ENCODE measurements at regions not wholly inside any gene's neighbourhood (a gene's known extent, or its start where the extent isn't known, plus 50 kb on each side); places are given as distances from the start of the nearest gene placed in this dataset.

DNA sequence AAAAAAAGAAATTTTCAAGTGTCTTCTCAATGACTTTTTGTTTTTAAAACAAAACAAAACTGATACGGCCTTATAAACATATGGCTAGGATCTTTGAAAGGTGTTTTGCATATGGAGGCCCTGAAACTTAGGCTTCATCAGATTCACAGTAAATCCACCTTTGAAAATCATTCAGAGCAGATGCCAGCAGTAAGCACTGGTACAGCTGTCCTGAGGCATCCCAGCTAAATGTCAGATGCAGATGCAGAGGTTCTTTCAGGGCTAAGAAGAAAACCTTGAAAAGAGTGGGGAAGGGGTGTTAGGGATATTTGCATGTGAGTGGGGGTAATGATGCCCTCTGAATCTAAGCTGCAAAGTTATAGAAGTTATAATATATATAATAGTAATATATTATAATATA is 56.2 kb upstream of the GNG12 start:
- no peak for DNase-seq
- intact Hi-C loops (cut with DNase I): no loop called here
- TF ChIP-seq, protein P1, sequence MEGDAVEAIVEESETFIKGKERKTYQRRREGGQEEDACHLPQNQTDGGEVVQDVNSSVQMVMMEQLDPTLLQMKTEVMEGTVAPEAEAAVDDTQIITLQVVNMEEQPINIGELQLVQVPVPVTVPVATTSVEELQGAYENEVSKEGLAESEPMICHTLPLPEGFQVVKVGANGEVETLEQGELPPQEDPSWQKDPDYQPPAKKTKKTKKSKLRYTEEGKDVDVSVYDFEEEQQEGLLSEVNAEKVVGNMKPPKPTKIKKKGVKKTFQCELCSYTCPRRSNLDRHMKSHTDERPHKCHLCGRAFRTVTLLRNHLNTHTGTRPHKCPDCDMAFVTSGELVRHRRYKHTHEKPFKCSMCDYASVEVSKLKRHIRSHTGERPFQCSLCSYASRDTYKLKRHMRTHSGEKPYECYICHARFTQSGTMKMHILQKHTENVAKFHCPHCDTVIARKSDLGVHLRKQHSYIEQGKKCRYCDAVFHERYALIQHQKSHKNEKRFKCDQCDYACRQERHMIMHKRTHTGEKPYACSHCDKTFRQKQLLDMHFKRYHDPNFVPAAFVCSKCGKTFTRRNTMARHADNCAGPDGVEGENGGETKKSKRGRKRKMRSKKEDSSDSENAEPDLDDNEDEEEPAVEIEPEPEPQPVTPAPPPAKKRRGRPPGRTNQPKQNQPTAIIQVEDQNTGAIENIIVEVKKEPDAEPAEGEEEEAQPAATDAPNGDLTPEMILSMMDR (IDR thresholded peaks at IDR 0.05): no peak

DNA sequence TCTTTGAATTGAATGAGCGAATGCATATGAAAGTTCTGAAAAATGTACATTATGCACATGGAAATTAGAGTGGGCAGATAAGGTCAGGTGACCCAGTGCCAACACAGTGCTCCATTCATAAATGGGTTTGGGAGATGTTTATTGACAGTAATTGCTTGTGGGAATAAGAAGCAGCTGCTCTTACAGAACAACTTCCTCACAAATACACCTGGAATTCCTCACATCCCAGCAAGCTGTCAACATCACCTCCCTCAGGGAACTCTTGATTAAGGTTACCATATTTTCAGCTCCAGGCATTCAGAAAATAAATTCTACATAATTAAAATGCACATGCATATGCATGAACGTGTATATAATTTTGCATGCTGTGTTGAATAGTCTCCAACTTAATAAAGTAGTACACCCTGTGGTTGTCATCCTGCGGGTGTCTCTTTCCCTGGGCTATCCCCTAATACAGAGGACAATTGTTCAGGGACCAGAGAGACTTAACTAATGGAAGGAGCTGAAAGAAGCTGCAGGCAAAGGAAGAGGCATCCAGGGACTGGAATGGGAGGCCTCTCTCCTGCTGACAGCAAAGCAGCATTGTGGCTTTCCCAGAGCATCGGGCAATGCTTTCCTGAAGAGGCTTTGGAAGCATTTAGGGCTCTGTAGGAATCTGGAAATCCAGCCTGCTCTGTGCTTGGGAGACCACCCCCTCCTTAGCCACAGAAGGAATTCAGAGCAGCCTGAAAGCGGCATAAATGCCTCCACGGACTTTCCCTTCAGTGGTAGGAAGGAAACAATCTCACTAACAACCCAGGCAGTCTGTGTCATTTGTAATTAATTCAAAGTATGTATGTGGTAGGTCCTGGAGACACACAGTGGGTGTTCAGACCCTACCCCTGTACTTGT is 55.2 kb upstream of the GNG12 start:
- no peak for DNase-seq
- intact Hi-C loops (cut with DNase I): no loop called here
- WGBS, 2 donors: 61 to 78% methylated on average over 6 of the region's 6 CpGs

More for the DNA sequence above, 56.2 kb upstream of the GNG12 start:
- Histone ChIP-seq H3K27me3 (no peaks in the 10 kb centered on the region), H3K9me3 (no peaks in the 10 kb centered on the region), H3K4me1 (peaks cover 0 to 13% (median 0%) of the 10 kb centered on the region in 9 donors), H3K36me3 (no peaks in the 10 kb centered on the region), H3K4me3 (no peak overlapping the region), H3K27ac (no peak overlapping the region)
- 93% methylated on average over 1 of the region's 1 CpG for WGBS, 2 donors
- ATAC-seq: no peak

GRCh38 chr1:67887146-67887545 is 53.9 kb upstream of the GNG12 start:
- 79 to 86% methylated on average over 2 of the region's 2 CpGs for WGBS, 2 donors
- ATAC-seq: no peak
- TF ChIP-seq, protein P1 (IDR thresholded peaks at IDR 0.05): no peak

More for the DNA sequence above, 55.2 kb upstream of the GNG12 start:
- no peak overlapping the region for H3K4me3 ChIP-seq
- ATAC-seq: no peak
- H3K36me3 ChIP-seq: no peaks in the 10 kb centered on the region
- TF ChIP-seq, protein P1 (IDR thresholded peaks at IDR 0.05): no peak
- peaks cover 0 to 14% (median 0%) of the 10 kb centered on the region in 9 donors for H3K4me1 ChIP-seq
- H3K27ac ChIP-seq: no peak overlapping the region
- no peaks in the 10 kb centered on the region for H3K27me3 ChIP-seq
- no peaks in the 10 kb centered on the region for H3K9me3 ChIP-seq

DNA sequence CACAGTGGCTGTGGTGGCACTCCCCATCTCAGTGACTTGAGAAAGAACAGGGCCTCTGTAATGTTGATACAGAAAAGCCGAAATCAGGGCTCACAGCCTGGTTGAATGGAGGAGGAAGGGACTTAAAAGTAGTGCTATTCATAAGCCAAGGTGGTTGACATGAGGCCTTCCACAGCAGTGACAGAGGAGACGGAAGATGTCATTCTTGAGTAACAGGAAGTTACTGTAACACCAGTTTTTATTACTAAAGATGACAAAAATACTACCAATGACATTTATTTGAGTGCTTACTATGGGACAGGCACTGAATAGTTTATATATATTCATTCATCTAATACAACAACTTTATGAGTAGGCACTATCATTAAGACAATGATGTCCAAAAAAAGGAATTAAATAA is 52.8 kb upstream of the GNG12 start:
- 93 to 94% methylated on average over 2 of the region's 2 CpGs for WGBS, 2 donors

More at GRCh38 chr1:67887146-67887545, 53.9 kb upstream of the GNG12 start:
- H3K9me3 ChIP-seq: no peaks in the 10 kb centered on the region
- no peak for DNase-seq
- no peaks in the 10 kb centered on the region for H3K27me3 ChIP-seq
- H3K4me3 ChIP-seq: no peak overlapping the region
- no peak overlapping the region for H3K27ac ChIP-seq
- H3K4me1 ChIP-seq: peaks cover 0 to 20% (median 0%) of the 10 kb centered on the region in 9 donors
- H3K36me3 ChIP-seq: no peaks in the 10 kb centered on the region
- intact Hi-C loops (cut with DNase I): no loop called here

More for the DNA sequence above, 52.8 kb upstream of the GNG12 start:
- DNase-seq: no peak
- intact Hi-C loops (cut with DNase I): no loop called here
- Histone ChIP-seq H3K4me1 (peaks cover 0 to 21% (median 0%) of the 10 kb centered on the region in 9 donors), H3K4me3 (no peak overlapping the region), H3K27ac (no peak overlapping the region), H3K27me3 (no peaks in the 10 kb centered on the region), H3K36me3 (no peaks in the 10 kb centered on the region), H3K9me3 (no peaks in the 10 kb centered on the region)
- TF ChIP-seq, protein P1 (IDR thresholded peaks at IDR 0.05): no peak
- no peak for ATAC-seq

Measured in heart right ventricle (tissue), 16 donors.